Stomach (tissue), 4 donors: ENCODE measurements at regions not wholly inside any gene's neighbourhood (a gene's known extent, or its start where the extent isn't known, plus 50 kb on each side); places are given as distances from the start of the nearest gene placed in this dataset.

Experiments used
- POLR2AphosphoS5 ChIP-seq, 3 donors: sonication (generic); formaldehyde crosslinking; IDR thresholded peaks; one replicate each; pipeline ENCODE4 v1.6.1; 2016; ENCODE audit warnings: antibody characterized with exemption in 3 of 3
- TF ChIP-seq, protein P1 (sequence below), 7 experiments: fragments of 450-650 bp in 4 of 7; fragments of 200-600 bp in 3 of 7; sonication (generic) in 3 of 7; IDR thresholded peaks; one replicate each; pipeline ENCODE4 v1.5.1; 2016 to 2019; ENCODE audit warnings: antibody characterized with exemption in 7 of 7, control low read depth in 2 of 7, mild to moderate bottlenecking in 1 of 7

DNA sequence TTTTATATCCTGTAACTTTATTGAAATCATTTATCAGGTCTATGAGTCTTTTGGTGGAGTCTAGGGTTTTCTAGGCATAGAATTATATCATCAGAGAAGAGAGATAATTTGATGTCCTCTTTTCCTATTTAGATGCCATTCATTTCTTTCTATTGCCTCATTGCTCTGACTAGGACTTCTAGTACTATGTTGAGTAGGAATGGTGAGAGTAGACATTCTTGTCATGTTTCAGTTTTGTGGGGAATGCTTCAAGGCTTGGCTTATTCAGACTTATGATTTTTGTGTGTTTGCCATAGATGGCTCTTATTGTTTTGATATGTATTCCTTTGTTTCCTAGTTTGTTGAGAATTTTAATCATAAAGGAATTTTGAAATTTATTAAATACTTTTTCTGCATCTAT lies 1078.3 kb downstream of the FAM181B start:
- TF ChIP-seq, protein P1, sequence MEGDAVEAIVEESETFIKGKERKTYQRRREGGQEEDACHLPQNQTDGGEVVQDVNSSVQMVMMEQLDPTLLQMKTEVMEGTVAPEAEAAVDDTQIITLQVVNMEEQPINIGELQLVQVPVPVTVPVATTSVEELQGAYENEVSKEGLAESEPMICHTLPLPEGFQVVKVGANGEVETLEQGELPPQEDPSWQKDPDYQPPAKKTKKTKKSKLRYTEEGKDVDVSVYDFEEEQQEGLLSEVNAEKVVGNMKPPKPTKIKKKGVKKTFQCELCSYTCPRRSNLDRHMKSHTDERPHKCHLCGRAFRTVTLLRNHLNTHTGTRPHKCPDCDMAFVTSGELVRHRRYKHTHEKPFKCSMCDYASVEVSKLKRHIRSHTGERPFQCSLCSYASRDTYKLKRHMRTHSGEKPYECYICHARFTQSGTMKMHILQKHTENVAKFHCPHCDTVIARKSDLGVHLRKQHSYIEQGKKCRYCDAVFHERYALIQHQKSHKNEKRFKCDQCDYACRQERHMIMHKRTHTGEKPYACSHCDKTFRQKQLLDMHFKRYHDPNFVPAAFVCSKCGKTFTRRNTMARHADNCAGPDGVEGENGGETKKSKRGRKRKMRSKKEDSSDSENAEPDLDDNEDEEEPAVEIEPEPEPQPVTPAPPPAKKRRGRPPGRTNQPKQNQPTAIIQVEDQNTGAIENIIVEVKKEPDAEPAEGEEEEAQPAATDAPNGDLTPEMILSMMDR (IDR thresholded peaks at IDR 0.05): no peak
- no peak for TF ChIP-seq POLR2AphosphoS5 (IDR thresholded peaks at IDR 0.05)
